GM12878 (cell line): ENCODE measurements at regions not wholly inside any gene's neighbourhood (a gene's known extent, or its start where the extent isn't known, plus 50 kb on each side); places are given as distances from the start of the nearest gene placed in this dataset.

Experiments
- ATAC-seq: fragments of 200-7000 bp; cut with Tn5 transposase; 3 replicates; pipeline ENCODE4 v1.9.1; 2020; ENCODE audit warnings: mild to moderate bottlenecking, moderate library complexity
- BruUV-seq: library from RNA; stranded (reverse); fragments of 400-500 nt; replicated peaks from 2 replicates; lab custom pipeline; 2021; lab: Mats Ljungman, UMichigan
- CTCF ChIA-PET: fragments of 300-600 bp; sonication (Branson Sonifier 250); formaldehyde crosslinking; extraction: SDS; loops from one replicate; lab custom pipeline; 2021; ENCODE audit warnings: inconsistent platforms; lab: Yijun Ruan, JAX
- POLR2A ChIA-PET: fragments of 350-600 bp; formaldehyde crosslinking; extraction: SDS; loops from one replicate; lab custom pipeline; 2021; ENCODE audit warnings: inconsistent platforms; lab: Charles Lee
- RAD21 ChIA-PET: fragments of 300-600 bp; sonication (Branson Sonifier 250); formaldehyde crosslinking; loops from one replicate; lab custom pipeline; 2023; ENCODE audit warnings: antibody characterized with exemption; ENCODE audit not compliant: unreplicated experiment; lab: Charles Lee
- SMC1A ChIA-PET: fragments of 300-600 bp; sonication (Branson Sonifier 250); formaldehyde crosslinking; loops from one replicate; lab custom pipeline; 2023; ENCODE audit not compliant: unreplicated experiment, uncharacterized antibody; lab: Charles Lee
- DNase-seq: peaks from one replicate; pipeline ENCODE4 v3.0.0-alpha.2; 2011; ENCODE audit warnings: low read depth, low spot score
- FAIRE-seq: peaks from 3 replicates; lab custom pipeline; 2011; peaks lifted over from hg19 to GRCh38; lab: Jason Lieb, UNC
- H2AFZ ChIP-seq: 2 replicates; pipeline ENCODE4 v1.6.0; 2011; ENCODE audit warnings: low read depth, low read length, control low read depth; ENCODE audit not compliant: control insufficient read depth
- H3K27ac ChIP-seq: 2 replicates; pipeline ENCODE4 v1.5.1; 2011; ENCODE audit warnings: control low read depth; ENCODE audit not compliant: control insufficient read depth, insufficient read depth
- H3K27me3 ChIP-seq, 2 experiments: replicated peaks in 1 of 2; 2 replicates each; pipeline versions ENCODE4 v1.6.0 to v1.6.1; 2011; ENCODE audit warnings: low read length in 1 of 2; ENCODE audit not compliant: control insufficient read depth in 2 of 2, insufficient read depth in 2 of 2
- H3K36me3 ChIP-seq, 2 experiments: 2 replicates each; pipeline ENCODE4 v1.5.1; 2011; ENCODE audit warnings: low read length in 1 of 2; ENCODE audit not compliant: control insufficient read depth in 2 of 2, insufficient read depth in 2 of 2
- H3K4me1 ChIP-seq: 2 replicates; pipeline ENCODE4 v1.6.1; 2011; ENCODE audit warnings: mild to moderate bottlenecking, low read length, moderate library complexity, mixed read lengths; ENCODE audit not compliant: control insufficient read depth, insufficient read depth
- H3K4me2 ChIP-seq: 2 replicates; pipeline ENCODE4 v1.6.0; 2011; ENCODE audit warnings: control low read depth; ENCODE audit not compliant: control insufficient read depth, insufficient read depth
- H3K4me3 ChIP-seq: fragments of 200-600 bp; sonication (generic); 2 replicates; pipeline ENCODE4 v1.5.1; 2016
- H3K79me2 ChIP-seq: 2 replicates; pipeline ENCODE4 v1.6.0; 2011; ENCODE audit warnings: low read length; ENCODE audit not compliant: control insufficient read depth, insufficient read depth
- H3K9ac ChIP-seq: 2 replicates; pipeline ENCODE4 v1.8.0; 2011; ENCODE audit warnings: low read length, control low read depth, mixed read lengths; ENCODE audit not compliant: control insufficient read depth, insufficient read depth
- H3K9me3 ChIP-seq: replicated peaks from 3 replicates; pipeline ENCODE4 v1.5.1; 2011; ENCODE audit warnings: mild to moderate bottlenecking, low read length; ENCODE audit not compliant: control insufficient read depth, insufficient read depth
- H4K20me1 ChIP-seq: 2 replicates; pipeline ENCODE4 v1.6.0; 2011; ENCODE audit not compliant: control insufficient read depth, insufficient read depth
- NR2C1 ChIP-seq: fragments of 450-650 bp; IDR thresholded peaks from 2 replicates; pipeline ENCODE4 v1.6.1; 2017; ENCODE audit warnings: antibody characterized with exemption, mild to moderate bottlenecking, moderate library complexity
- WGBS: methylation state at CpG from one replicate; pipeline ENCODE4 v1.1.6; 2016; ENCODE audit warnings: low lambda C conversion rate; ENCODE audit not compliant: insufficient replicate concordance, insufficient coverage; ENCODE audit errors: missing lambda C conversion rate; 5-methylcytosine and 5-hydroxymethylcytosine counted together
- in situ Hi-C: fragments of 300-500 bp; cut with MboI; formaldehyde crosslinking; loops from 9 replicates; pipeline ENCODE4 v1.14.3; 2018; ENCODE audit warnings: mixed read lengths
- intact Hi-C: fragments of 100-400 bp; cut with micrococcal nuclease; formaldehyde crosslinking; loops from one replicate; pipeline ENCODE4 v1.14.2; 2022; ENCODE audit not compliant: unreplicated experiment
- TF ChIP-seq, protein P1 (sequence below): IDR thresholded peaks from 2 replicates; pipeline ENCODE4 v1.6.1; 2012; ENCODE audit warnings: improper control_type of control experiment, low read depth, low read length; ENCODE audit not compliant: insufficient replicate concordance
- TF ChIP-seq, protein P2 (sequence below): IDR thresholded peaks from 2 replicates; pipeline ENCODE4 v1.6.1; 2011; ENCODE audit warnings: low read depth, low read length, improper control_type of control experiment, borderline replicate concordance

DNA sequence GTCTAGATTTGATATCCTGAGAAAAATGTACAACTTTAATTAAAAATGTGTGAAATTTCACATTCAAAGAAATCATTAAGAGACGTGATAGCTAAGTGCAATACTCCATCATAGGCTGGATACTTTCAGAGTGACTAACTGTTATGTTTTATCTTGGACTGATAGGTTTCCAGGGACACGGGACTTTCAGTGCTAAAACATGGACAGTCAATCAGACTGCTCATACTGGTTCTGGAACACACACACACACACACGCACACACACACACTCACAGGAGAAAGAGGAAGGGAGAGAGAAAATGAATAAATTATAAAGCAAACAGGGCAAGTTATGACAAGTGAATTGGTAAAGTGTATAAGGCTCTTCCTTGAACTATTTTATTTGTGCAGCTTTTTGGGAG lies 955.9 kb downstream of the SLITRK5 start (continued):
- TF ChIP-seq, protein P1, sequence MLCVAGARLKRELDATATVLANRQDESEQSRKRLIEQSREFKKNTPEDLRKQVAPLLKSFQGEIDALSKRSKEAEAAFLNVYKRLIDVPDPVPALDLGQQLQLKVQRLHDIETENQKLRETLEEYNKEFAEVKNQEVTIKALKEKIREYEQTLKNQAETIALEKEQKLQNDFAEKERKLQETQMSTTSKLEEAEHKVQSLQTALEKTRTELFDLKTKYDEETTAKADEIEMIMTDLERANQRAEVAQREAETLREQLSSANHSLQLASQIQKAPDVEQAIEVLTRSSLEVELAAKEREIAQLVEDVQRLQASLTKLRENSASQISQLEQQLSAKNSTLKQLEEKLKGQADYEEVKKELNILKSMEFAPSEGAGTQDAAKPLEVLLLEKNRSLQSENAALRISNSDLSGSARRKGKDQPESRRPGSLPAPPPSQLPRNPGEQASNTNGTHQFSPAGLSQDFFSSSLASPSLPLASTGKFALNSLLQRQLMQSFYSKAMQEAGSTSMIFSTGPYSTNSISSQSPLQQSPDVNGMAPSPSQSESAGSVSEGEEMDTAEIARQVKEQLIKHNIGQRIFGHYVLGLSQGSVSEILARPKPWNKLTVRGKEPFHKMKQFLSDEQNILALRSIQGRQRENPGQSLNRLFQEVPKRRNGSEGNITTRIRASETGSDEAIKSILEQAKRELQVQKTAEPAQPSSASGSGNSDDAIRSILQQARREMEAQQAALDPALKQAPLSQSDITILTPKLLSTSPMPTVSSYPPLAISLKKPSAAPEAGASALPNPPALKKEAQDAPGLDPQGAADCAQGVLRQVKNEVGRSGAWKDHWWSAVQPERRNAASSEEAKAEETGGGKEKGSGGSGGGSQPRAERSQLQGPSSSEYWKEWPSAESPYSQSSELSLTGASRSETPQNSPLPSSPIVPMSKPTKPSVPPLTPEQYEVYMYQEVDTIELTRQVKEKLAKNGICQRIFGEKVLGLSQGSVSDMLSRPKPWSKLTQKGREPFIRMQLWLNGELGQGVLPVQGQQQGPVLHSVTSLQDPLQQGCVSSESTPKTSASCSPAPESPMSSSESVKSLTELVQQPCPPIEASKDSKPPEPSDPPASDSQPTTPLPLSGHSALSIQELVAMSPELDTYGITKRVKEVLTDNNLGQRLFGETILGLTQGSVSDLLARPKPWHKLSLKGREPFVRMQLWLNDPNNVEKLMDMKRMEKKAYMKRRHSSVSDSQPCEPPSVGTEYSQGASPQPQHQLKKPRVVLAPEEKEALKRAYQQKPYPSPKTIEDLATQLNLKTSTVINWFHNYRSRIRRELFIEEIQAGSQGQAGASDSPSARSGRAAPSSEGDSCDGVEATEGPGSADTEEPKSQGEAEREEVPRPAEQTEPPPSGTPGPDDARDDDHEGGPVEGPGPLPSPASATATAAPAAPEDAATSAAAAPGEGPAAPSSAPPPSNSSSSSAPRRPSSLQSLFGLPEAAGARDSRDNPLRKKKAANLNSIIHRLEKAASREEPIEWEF = no peak
- TF ChIP-seq, all 136 proteins: peak for 0

DNA sequence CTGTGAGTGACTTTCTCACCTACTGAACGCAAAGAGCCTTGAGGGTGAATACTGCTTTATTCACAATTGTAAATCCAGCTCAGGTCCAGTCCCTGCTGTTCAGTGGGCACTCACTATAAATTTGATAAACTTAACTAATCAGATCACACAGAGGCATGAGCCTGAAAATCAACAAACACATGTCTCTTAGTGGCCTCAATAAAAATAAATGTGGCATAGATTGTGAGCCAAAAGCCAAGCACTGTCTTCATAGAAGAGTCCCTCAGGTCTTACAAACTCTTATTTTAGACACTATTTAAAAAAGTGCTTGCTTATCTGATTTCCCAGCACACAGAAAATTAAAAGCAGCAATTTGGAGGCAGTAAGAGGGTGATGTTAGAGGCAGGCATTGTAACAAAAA lies 957.7 kb downstream of the SLITRK5 start:
- in situ Hi-C loops = no loop called here
- Histone ChIP-seq H4K20me1 (no peaks in the 10 kb centered on the region), H2AFZ (no peak overlapping the region), H3K4me3 (no peak overlapping the region), H3K27ac (no peak overlapping the region), H3K9me3 (no peaks in the 10 kb centered on the region), H3K4me2 (no peak overlapping the region), H3K36me3 (no peaks in the 10 kb centered on the region), H3K9ac (no peak overlapping the region), H3K4me1 (no peaks in the 10 kb centered on the region), H3K79me2 (no peaks in the 10 kb centered on the region), H3K27me3 (no peaks in the 10 kb centered on the region)
- intact Hi-C loops = no loop called here
- no TSS peak for BruUV-seq
- FAIRE-seq = no peak
- ATAC-seq = no peak
- no peak for DNase-seq
- ChIA-PET RAD21 (no interaction called here), POLR2A (no interaction called here), CTCF (no interaction called here), SMC1A (no interaction called here)
- TF ChIP-seq NR2C1 = no peak
- TF ChIP-seq, protein P2, sequence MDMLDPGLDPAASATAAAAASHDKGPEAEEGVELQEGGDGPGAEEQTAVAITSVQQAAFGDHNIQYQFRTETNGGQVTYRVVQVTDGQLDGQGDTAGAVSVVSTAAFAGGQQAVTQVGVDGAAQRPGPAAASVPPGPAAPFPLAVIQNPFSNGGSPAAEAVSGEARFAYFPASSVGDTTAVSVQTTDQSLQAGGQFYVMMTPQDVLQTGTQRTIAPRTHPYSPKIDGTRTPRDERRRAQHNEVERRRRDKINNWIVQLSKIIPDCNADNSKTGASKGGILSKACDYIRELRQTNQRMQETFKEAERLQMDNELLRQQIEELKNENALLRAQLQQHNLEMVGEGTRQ = no peak
- 20% methylated on average over 1 of the region's 1 CpG for WGBS
